Right ventricle myocardium superior (tissue), 1 donor: ENCODE measurements at regions not wholly inside any gene's neighbourhood (a gene's known extent, or its start where the extent isn't known, plus 50 kb on each side); places are given as distances from the start of the nearest gene placed in this dataset.
"Not testable (repeated sequence)": the region's sequence is repeated elsewhere in the genome, so short reads cannot be mapped to it uniquely, and the experiment has no call there.

ENCODE experiments used
- ATAC-seq: fragments of 200-7000 bp; cut with Tn5 transposase; one replicate; pipeline ENCODE4 v1.9.1; 2020; ENCODE audit warnings: mild to moderate bottlenecking; ENCODE audit not compliant: poor library complexity
- DNase-seq: peaks from one replicate; pipeline ENCODE4 v3.0.0-alpha.2; 2020
- intact Hi-C: fragments of 100-400 bp; cut with DNase I; formaldehyde crosslinking; loops from one replicate; pipeline ENCODE4 v1.11.2; 2022
- donor health status: DM: no; HTN: yes; CAD: no; lungs with severe emphysema.

- intact Hi-C loops = no loop called here
- DNase-seq (no peak), ATAC-seq (no peak)
Observed at GRCh38 chrX:98231003-98231402, 1347.3 kb downstream of the RPA4 start.

- intact Hi-C loops, ATAC-seq, DNase-seq: not testable (repeated sequence)
Observed at GRCh38 chrX:98240061-98240460, 1356.4 kb downstream of the RPA4 start.

GRCh38 chrX:98263135-98263534 lies 1379.4 kb downstream of the RPA4 start:
- intact Hi-C loops = no loop called here
- no peak for DNase-seq
- no peak for ATAC-seq

GRCh38 chrX:98289726-98290125 lies 1406.0 kb downstream of the RPA4 start:
- ATAC-seq (no peak), DNase-seq (no peak)
- intact Hi-C loops = no loop called here

GRCh38 chrX:98294310-98294709 lies 1410.6 kb downstream of the RPA4 start:
- intact Hi-C loops = no loop called here
- DNase-seq = no peak
- no peak for ATAC-seq

- no peak for ATAC-seq
- intact Hi-C loops = no loop called here
- no peak for DNase-seq
Observed at GRCh38 chrX:98296129-98296528, 1412.4 kb downstream of the RPA4 start.

GRCh38 chrX:98299785-98300184 lies 1416.1 kb downstream of the RPA4 start:
- ATAC-seq (no peak), DNase-seq (no peak)
- intact Hi-C loops = no loop called here

GRCh38 chrX:98300536-98300935 lies 1416.8 kb downstream of the RPA4 start:
- DNase-seq, ATAC-seq, intact Hi-C loops: not testable (repeated sequence)

GRCh38 chrX:98331407-98331806 lies 1447.7 kb downstream of the RPA4 start:
- intact Hi-C loops = no loop called here
- ATAC-seq = no peak
- DNase-seq = no peak

GRCh38 chrX:98338544-98338943 lies 1454.8 kb downstream of the RPA4 start:
- DNase-seq = no peak
- intact Hi-C loops = no loop called here

GRCh38 chrX:98350940-98351339 lies 1467.2 kb downstream of the RPA4 start:
- no peak for ATAC-seq
- no peak for DNase-seq
- intact Hi-C loops = no loop called here

More at GRCh38 chrX:98338544-98338943, 1454.8 kb downstream of the RPA4 start:
- no peak for ATAC-seq

- intact Hi-C loops = no loop called here
- DNase-seq (no peak), ATAC-seq (no peak)
Observed at GRCh38 chrX:98357146-98357545, 1473.4 kb downstream of the RPA4 start.

- intact Hi-C loops = no loop called here
- no peak for ATAC-seq
Observed at GRCh38 chrX:98362630-98363029, 1478.9 kb downstream of the RPA4 start.

GRCh38 chrX:98371994-98372393 lies 1488.3 kb downstream of the RPA4 start:
- ATAC-seq (no peak), DNase-seq (no peak)
- intact Hi-C loops = no loop called here

More at GRCh38 chrX:98362630-98363029, 1478.9 kb downstream of the RPA4 start:
- DNase-seq = no peak

GRCh38 chrX:98379134-98379533 lies 1495.4 kb downstream of the RPA4 start:
- intact Hi-C loops = no loop called here
- no peak for ATAC-seq
- no peak for DNase-seq

GRCh38 chrX:98380106-98380505 lies 1496.4 kb downstream of the RPA4 start:
- no peak for ATAC-seq

GRCh38 chrX:98380556-98380955 lies 1496.8 kb downstream of the RPA4 start:
- DNase-seq (no peak), ATAC-seq (no peak)
- intact Hi-C loops = no loop called here

More at GRCh38 chrX:98380106-98380505, 1496.4 kb downstream of the RPA4 start:
- DNase-seq = no peak
- intact Hi-C loops = no loop called here

GRCh38 chrX:98398542-98398941 lies 1514.8 kb downstream of the RPA4 start:
- DNase-seq (no peak), ATAC-seq (no peak)

GRCh38 chrX:98405376-98405775 lies 1521.7 kb downstream of the RPA4 start:
- intact Hi-C loops = no loop called here
- peak; percentile 36 for ATAC-seq
- DNase-seq = no peak

More at GRCh38 chrX:98398542-98398941, 1514.8 kb downstream of the RPA4 start:
- intact Hi-C loops = no loop called here

GRCh38 chrX:98407584-98407983 lies 1523.9 kb downstream of the RPA4 start:
- DNase-seq (no peak), ATAC-seq (no peak)
- intact Hi-C loops = no loop called here

GRCh38 chrX:98409867-98410266 lies 1526.2 kb downstream of the RPA4 start:
- ATAC-seq (no peak), DNase-seq (no peak)
- intact Hi-C loops = no loop called here
